22Rv1 (cell line): ENCODE measurements at regions not wholly inside any gene's neighbourhood (a gene's known extent, or its start where the extent isn't known, plus 50 kb on each side); places are given as distances from the start of the nearest gene placed in this dataset.

Experiments
- H3K27ac ChIP-seq: fragments of 450-650 bp; 2 replicates; pipeline ENCODE4 v1.5.1; 2017
- ZFX ChIP-seq: fragments of 450-650 bp; IDR thresholded peaks from 2 replicates; pipeline ENCODE4 v1.6.1; 2017; ENCODE audit warnings: antibody characterized with exemption, borderline replicate concordance
- TF ChIP-seq, protein P1 (sequence below): fragments of 450-650 bp; IDR thresholded peaks from 2 replicates; pipeline ENCODE4 v1.5.1; 2017; ENCODE audit warnings: mild to moderate bottlenecking

DNA sequence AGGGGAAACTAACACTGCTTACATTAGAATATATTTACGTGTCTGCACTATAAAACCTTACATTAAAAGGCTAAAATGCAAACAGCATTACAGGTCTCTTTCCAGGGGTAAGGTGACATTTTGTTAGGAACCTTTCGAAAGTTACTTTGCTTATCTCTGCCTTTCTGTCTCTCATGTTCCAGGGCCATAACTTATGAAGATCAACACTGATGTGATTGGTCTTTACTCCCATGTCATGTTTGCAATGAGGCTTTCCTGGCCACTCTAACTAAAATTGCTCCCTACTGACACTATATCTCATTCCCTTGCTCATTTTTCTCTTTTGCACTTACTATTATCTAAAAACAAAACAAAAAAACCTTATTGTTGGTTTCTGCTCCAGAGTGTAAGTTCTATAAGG, 119.0 kb downstream of the JRKL start:
- TF ChIP-seq, protein P1, sequence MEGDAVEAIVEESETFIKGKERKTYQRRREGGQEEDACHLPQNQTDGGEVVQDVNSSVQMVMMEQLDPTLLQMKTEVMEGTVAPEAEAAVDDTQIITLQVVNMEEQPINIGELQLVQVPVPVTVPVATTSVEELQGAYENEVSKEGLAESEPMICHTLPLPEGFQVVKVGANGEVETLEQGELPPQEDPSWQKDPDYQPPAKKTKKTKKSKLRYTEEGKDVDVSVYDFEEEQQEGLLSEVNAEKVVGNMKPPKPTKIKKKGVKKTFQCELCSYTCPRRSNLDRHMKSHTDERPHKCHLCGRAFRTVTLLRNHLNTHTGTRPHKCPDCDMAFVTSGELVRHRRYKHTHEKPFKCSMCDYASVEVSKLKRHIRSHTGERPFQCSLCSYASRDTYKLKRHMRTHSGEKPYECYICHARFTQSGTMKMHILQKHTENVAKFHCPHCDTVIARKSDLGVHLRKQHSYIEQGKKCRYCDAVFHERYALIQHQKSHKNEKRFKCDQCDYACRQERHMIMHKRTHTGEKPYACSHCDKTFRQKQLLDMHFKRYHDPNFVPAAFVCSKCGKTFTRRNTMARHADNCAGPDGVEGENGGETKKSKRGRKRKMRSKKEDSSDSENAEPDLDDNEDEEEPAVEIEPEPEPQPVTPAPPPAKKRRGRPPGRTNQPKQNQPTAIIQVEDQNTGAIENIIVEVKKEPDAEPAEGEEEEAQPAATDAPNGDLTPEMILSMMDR = no peak
- TF ChIP-seq ZFX = no peak
- no peak overlapping the region for H3K27ac ChIP-seq

DNA sequence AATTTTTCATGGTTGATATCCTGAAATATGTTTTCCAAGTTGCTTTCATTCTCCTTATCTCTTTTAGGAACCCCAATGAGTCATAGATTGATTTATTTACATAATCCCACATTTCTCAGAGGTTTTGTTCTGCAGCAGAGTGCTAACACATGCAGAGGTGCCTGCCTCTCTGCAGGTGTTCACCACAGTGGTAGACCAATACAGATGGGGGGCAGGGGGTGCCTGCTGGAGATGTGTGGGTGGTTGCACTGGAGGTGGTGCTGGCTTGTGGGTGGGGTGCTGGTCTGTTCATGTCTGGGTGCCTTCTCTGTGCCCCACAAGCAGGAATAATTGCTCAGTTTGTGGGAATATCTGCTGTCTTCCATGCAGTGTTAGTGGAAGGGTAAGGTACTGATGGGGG, 131.1 kb downstream of the JRKL start:
- H3K27ac ChIP-seq = no peak overlapping the region
- TF ChIP-seq, protein P1 = no peak
- TF ChIP-seq ZFX = no peak

DNA sequence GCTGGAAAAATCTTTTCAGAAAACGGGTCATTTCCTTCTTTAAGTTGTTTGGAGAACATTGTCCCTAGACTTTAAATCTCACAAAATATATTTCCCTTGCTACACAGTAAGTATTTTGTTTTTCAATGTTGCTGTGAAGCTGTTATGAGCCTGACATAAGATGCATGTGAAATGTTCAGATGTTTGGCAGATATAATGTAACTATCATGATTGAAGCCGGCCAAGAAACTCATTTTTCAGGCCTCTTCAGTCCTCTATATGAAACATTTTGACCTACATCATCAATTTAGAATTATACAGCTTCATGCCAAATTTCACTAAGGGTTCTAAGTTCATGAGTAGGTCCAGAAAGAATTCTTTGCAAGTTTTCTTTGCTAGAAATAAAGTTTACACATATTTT, 133.8 kb downstream of the JRKL start:
- H3K27ac ChIP-seq = no peak overlapping the region
- no peak for TF ChIP-seq ZFX
- TF ChIP-seq, protein P1 = no peak

DNA sequence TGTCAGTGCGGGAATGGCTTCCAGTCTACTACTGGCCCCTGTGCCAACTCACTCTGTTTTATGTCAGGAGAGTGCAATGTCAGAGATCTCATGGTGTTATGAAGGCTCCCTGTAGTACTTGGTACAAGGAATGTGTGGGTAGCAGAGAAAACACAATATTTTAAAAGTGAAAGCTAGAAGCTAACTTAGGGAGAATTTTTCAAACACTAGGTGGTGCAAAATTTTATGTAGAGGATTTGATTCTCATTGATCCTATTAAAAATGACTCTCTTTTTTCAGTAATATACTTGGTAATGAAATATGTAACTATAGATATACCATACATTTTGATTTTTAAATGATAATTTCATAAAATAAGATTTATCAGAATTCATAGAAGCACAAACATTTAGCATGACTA, 134.7 kb downstream of the JRKL start:
- H3K27ac ChIP-seq = no peak overlapping the region
- TF ChIP-seq ZFX = no peak
- TF ChIP-seq, protein P1 = no peak

DNA sequence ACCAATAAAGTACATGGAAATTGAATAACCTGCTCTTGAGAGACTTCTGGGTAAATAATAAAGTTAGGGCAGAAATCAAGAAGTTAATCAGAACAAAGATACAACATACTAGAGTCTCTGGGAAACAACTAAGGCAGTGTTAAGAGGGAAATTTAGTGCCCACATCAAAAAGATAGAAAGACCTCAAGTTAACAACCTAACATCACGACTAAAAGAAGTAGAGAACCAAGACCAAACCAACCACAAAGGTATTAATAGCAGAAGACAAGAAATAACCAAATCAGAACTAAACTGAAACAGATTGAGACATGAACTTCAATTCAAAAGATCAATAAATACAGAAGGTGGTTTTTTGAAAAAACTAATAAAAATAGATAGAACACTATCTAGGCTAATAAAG, 140.7 kb downstream of the JRKL start:
- H3K27ac ChIP-seq = no peak overlapping the region
- TF ChIP-seq, protein P1 = no peak
- TF ChIP-seq ZFX = no peak

DNA sequence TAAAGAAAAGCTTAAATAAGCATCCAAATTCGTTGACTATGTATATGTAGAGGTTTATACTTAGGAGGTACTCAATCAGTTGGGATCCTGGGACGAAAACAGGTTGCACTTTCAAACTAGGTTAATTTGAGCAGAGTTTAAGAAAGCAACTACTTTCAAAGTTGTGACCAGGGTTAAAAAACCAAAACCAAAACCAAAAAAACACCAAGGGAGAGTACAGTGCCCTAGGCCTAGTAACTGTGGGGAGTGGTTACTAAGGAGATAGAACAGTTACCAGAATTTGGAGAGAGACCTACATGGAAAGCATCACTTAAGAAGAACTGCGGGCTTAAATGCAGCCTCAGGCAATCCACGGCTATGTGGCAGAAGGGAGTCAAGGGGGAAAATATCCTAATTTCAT, 148.3 kb downstream of the JRKL start:
- TF ChIP-seq ZFX = no peak
- TF ChIP-seq, protein P1 = no peak
- H3K27ac ChIP-seq = no peak overlapping the region

DNA sequence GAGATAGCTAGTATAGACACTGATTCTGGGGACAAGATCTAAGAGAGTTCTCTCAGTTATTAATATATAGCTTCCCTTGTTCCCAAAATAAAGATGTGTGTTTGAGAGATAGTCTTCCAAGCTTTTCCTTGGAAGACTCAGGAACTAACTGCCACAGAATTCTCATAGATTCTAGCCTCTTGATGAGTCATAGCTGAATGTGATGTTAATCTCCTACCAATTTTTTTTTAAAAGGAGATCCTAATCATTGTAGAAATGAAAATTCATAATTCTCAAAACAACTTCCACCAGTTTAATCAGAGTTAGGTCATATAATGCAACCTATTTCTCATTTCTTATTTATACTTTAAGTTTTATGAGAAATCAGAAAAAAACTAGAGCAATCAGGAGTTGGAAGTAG, 148.8 kb downstream of the JRKL start:
- TF ChIP-seq, protein P1 = no peak
- TF ChIP-seq ZFX = no peak
- H3K27ac ChIP-seq = no peak overlapping the region
